Panc1 (cell line): ENCODE measurements at regions not wholly inside any gene's neighbourhood (a gene's known extent, or its start where the extent isn't known, plus 50 kb on each side); places are given as distances from the start of the nearest gene placed in this dataset.

Experiments used
- ATAC-seq: fragments of 200-7000 bp; cut with Tn5 transposase; 2 replicates; pipeline ENCODE4 v1.9.1; 2020; ENCODE audit warnings: mild to moderate bottlenecking, moderate library complexity
- BruUV-seq: library from RNA; stranded (reverse); fragments of 400-500 nt; replicated peaks from 2 replicates; lab custom pipeline; 2021; lab: Mats Ljungman, UMichigan
- CTCF ChIA-PET: fragments of 300-600 bp; sonication (Branson Sonifier 250); formaldehyde crosslinking; loops from one replicate; lab custom pipeline; 2022; ENCODE audit warnings: antibody characterized with exemption; lab: Charles Lee
- POLR2A ChIA-PET: fragments of 300-600 bp; sonication (Branson Sonifier 250); formaldehyde crosslinking; loops from one replicate; lab custom pipeline; 2022; ENCODE audit warnings: antibody characterized with exemption; lab: Charles Lee
- DNase-seq: peaks from one replicate; pipeline ENCODE4 v3.0.0-alpha.2; 2010; ENCODE audit warnings: low read depth, low spot score
- H3K27ac ChIP-seq: 2 replicates; pipeline ENCODE4 v1.5.1; 2011; ENCODE audit warnings: mild to moderate bottlenecking, low read length, inconsistent platforms
- H3K27me3 ChIP-seq: fragments of 200-500 bp; sonication (Bioruptor generic); 2 replicates; pipeline ENCODE4 v1.6.0; 2014; ENCODE audit warnings: low read length, inconsistent platforms; ENCODE audit not compliant: control insufficient read depth, insufficient read depth
- H3K36me3 ChIP-seq: fragments of 200-500 bp; sonication (Bioruptor generic); 2 replicates; pipeline ENCODE4 v1.5.1; 2014; ENCODE audit warnings: inconsistent platforms, mild to moderate bottlenecking, low read length, moderate library complexity; ENCODE audit not compliant: control insufficient read depth, insufficient read depth
- H3K4me1 ChIP-seq: 2 replicates; pipeline ENCODE4 v1.5.1; 2011; ENCODE audit warnings: inconsistent platforms, mild to moderate bottlenecking, low read length, moderate library complexity; ENCODE audit not compliant: control insufficient read depth, insufficient read depth
- H3K4me3 ChIP-seq, 2 experiments: 2 replicates each; pipeline ENCODE4 v1.5.1; 2011 to 2012; ENCODE audit warnings: low read depth in 2 of 2, low read length in 2 of 2, mild to moderate bottlenecking in 2 of 2, inconsistent platforms in 1 of 2, moderate library complexity in 1 of 2
- H3K9me3 ChIP-seq: fragments of 200-500 bp; sonication (Bioruptor generic); 2 replicates; pipeline ENCODE4 v1.5.1; 2014; ENCODE audit warnings: low read depth, mild to moderate bottlenecking, inconsistent platforms, low read length, moderate library complexity; ENCODE audit not compliant: control insufficient read depth, insufficient read depth
- CTCF ChIP-seq: fragments of 450-650 bp; IDR thresholded peaks from 2 replicates; pipeline ENCODE4 v1.5.1; 2017; ENCODE audit warnings: mild to moderate bottlenecking
- POLR2AphosphoS5 ChIP-seq: IDR thresholded peaks from 2 replicates; pipeline ENCODE4 v1.6.1; 2012; ENCODE audit warnings: mild to moderate bottlenecking, low read depth, low read length, moderate library complexity
- REST ChIP-seq, 2 experiments: IDR thresholded peaks; 2 replicates each; pipeline ENCODE4 v1.6.1; 2011 to 2012; ENCODE audit warnings: low read depth in 2 of 2, control low read depth in 1 of 2, low read length in 1 of 2, mild to moderate bottlenecking in 1 of 2, moderate library complexity in 1 of 2; ENCODE audit not compliant: insufficient read depth in 1 of 2
- SIN3A ChIP-seq: IDR thresholded peaks from 2 replicates; pipeline ENCODE4 v1.6.1; 2012; ENCODE audit warnings: low read depth, mild to moderate bottlenecking, low read length, moderate library complexity, borderline replicate concordance; ENCODE audit not compliant: insufficient read depth
- TCF7L2 ChIP-seq: IDR thresholded peaks from 2 replicates; pipeline ENCODE4 v1.6.1; 2011; ENCODE audit warnings: mild to moderate bottlenecking, low read depth, low read length, inconsistent platforms
- in situ Hi-C: cut with HindIII; loops from 2 replicates; pipeline ENCODE4 v1.10.0; 2016; ENCODE audit warnings: low sequenced_read_pairs, low pct_unique_long_range_greater_than_20kb
- intact Hi-C: fragments of 100-400 bp; cut with micrococcal nuclease; formaldehyde crosslinking; loops from one replicate; pipeline ENCODE4 v1.10.0; 2022; ENCODE audit not compliant: unreplicated experiment

GRCh38 chr16:17628983-17629382 is 158.2 kb upstream of the XYLT1 start:
- Histone ChIP-seq H3K4me1 (no peaks in the 10 kb centered on the region), H3K36me3 (no peaks in the 10 kb centered on the region), H3K27ac (no peak overlapping the region), H3K4me3 (no peak overlapping the region), H3K27me3 (no peaks in the 10 kb centered on the region), H3K9me3 (peaks cover 4% of the 10 kb centered on the region; the same call in 1 of the 2 replicates)
- TF ChIP-seq POLR2AphosphoS5 (no peak), TCF7L2 (no peak), SIN3A (no peak), CTCF (no peak), REST (IDR thresholded peaks at IDR 0.05; ENCODE audit: insufficient read depth in 1 of 2, low read depth in 2 of 2, low read length in 1 of 2) (no peak)
- ATAC-seq (no peak), DNase-seq (no peak)
- CTCF ChIA-PET = no interaction called here
- intact Hi-C loops = no loop called here
- no TSS peak for BruUV-seq
- in situ Hi-C loops = no loop called here
- POLR2A ChIA-PET = no interaction called here

- POLR2A ChIA-PET = no interaction called here
- no TSS peak for BruUV-seq
- no peaks in the 10 kb centered on the region for H3K36me3 ChIP-seq
- ATAC-seq = no peak
- H3K4me3 ChIP-seq = no peak overlapping the region
- H3K9me3 ChIP-seq = peaks cover 4% of the 10 kb centered on the region; the same call in 1 of the 2 replicates
- no peak overlapping the region for H3K27ac ChIP-seq
- intact Hi-C loops = no loop called here
- TF ChIP-seq SIN3A = no peak
- no peak for TF ChIP-seq REST (IDR thresholded peaks at IDR 0.05; ENCODE audit: insufficient read depth in 1 of 2, low read depth in 2 of 2, low read length in 1 of 2)
- TF ChIP-seq TCF7L2 = no peak
- no peak for TF ChIP-seq CTCF
- no peak for TF ChIP-seq POLR2AphosphoS5
- no peak for DNase-seq
- in situ Hi-C loops = no loop called here
- H3K27me3 ChIP-seq = peaks cover 6% of the 10 kb centered on the region; the same call in 1 of the 2 replicates
- CTCF ChIA-PET = no interaction called here
- no peaks in the 10 kb centered on the region for H3K4me1 ChIP-seq
Measured at GRCh38 chr16:17622366-17622765, 151.6 kb upstream of the XYLT1 start.
